ENCODE measurements at regions not wholly inside any gene's neighbourhood (a gene's known extent, or its start where the extent isn't known, plus 50 kb on each side); places are given as distances from the start of the nearest gene placed in this dataset.

DNA sequence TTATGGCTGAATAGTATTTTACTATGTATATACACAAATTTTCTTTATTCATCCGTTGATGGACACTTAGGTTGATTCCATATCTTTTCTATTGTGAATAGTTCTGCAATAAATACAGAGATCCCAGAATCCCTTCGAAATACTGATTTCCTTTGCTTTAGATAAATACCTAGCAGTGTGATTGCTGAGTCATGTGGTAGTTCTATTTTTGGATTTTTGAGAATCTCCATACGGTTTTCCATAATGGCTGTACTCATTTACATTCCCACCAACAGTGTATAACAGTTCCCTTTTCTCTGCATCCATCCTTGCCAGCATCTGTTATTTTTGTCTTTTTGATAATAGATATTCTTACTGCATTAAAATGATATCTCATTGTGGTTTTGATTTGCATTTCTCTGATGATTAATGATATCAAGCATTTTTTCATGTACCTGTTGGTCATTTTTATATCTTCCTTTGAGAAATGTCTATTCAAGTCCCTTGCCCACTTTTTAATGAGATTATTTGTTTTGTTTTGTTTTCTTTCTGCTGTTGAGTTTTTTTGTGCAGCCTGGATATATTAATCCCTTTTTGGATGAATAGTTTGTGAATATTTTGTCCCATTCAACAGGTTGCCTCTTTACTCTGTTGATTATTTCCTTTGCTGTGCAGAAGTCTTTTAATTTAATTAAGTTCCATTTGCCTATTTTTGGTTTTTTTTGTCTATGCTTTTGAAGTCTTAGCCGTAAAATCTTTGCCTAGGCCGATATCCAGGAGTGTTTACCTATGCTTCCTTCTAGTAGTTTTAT lies 466.7 kb upstream of the TENM3 start:
- Histone ChIP-seq H3K9me3 (no peaks in the 10 kb centered on the region), H3K27ac (no peak overlapping the region), H3K4me3 (no peak overlapping the region), H3K27me3 (no peaks in the 10 kb centered on the region), H3K4me1 (no peaks in the 10 kb centered on the region), H3K36me3 (ENCODE audit: low read depth, missing control alignments) (no peaks in the 10 kb centered on the region)
- DNase-seq = no peak
- WGBS, 2 donors = 91 to 94% methylated on average over 5 of the region's 5 CpGs
- TF ChIP-seq, protein P1, sequence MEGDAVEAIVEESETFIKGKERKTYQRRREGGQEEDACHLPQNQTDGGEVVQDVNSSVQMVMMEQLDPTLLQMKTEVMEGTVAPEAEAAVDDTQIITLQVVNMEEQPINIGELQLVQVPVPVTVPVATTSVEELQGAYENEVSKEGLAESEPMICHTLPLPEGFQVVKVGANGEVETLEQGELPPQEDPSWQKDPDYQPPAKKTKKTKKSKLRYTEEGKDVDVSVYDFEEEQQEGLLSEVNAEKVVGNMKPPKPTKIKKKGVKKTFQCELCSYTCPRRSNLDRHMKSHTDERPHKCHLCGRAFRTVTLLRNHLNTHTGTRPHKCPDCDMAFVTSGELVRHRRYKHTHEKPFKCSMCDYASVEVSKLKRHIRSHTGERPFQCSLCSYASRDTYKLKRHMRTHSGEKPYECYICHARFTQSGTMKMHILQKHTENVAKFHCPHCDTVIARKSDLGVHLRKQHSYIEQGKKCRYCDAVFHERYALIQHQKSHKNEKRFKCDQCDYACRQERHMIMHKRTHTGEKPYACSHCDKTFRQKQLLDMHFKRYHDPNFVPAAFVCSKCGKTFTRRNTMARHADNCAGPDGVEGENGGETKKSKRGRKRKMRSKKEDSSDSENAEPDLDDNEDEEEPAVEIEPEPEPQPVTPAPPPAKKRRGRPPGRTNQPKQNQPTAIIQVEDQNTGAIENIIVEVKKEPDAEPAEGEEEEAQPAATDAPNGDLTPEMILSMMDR (IDR thresholded peaks at IDR 0.05) = no peak
- TF ChIP-seq POLR2A (IDR thresholded peaks at IDR 0.05) = no peak
- intact Hi-C loops (cut with DNase I; ENCODE audit: low total_unique reads) = no loop called here

DNA sequence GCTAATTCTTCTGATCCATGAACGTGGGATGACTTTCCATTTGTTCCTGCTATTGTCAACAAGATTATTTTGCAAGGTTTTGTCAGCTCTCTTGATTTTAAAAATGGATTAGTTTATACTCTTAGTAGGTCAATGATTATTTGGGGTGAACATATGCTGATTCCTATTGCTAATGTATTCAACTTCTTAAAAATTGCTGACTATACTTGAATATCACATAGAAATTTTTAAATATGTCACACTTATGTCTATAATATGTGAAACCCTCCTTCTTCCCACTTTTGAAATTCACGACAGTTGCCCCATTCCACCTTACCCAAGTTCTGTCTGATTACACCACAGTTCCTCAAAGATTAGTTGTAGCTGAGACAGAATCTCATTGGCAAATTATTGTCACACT lies 465.7 kb upstream of the TENM3 start:
- H3K36me3 ChIP-seq (ENCODE audit: low read depth, missing control alignments) = no peaks in the 10 kb centered on the region
- intact Hi-C loops (cut with DNase I; ENCODE audit: low total_unique reads) = no loop called here
- H3K9me3 ChIP-seq = no peaks in the 10 kb centered on the region
- 89 to 92% methylated on average over 2 of the region's 2 CpGs for WGBS, 2 donors
- no peak for TF ChIP-seq POLR2A (IDR thresholded peaks at IDR 0.05)
- TF ChIP-seq, protein P1 (IDR thresholded peaks at IDR 0.05) = no peak
- no peak overlapping the region for H3K27ac ChIP-seq
- no peaks in the 10 kb centered on the region for H3K27me3 ChIP-seq
- no peak for DNase-seq
- H3K4me3 ChIP-seq = no peak overlapping the region
- H3K4me1 ChIP-seq = no peaks in the 10 kb centered on the region

DNA sequence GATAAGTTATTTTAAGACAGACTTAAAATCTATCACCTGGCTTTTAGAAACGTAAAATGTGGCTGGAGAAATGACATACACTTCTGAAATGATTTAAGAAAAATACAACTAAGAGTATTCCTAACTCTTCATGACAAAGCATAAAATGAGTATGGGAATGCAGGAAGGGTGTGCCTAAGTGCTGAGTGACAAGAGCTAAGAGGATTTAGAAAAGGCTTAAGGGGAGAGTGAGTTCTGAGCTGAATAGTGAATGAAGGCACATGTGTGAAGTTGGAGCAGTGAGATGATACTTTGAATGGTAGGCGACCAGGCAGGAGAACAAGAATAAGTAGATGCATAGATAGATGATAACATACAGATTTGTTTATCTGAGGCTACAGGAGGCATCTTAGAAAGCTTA lies 458.3 kb upstream of the TENM3 start:
- TF ChIP-seq, protein P1 (IDR thresholded peaks at IDR 0.05) = no peak
- TF ChIP-seq POLR2A (IDR thresholded peaks at IDR 0.05) = no peak
- no peak for DNase-seq
- intact Hi-C loops (cut with DNase I; ENCODE audit: low total_unique reads) = no loop called here
- H3K9me3 ChIP-seq = no peaks in the 10 kb centered on the region
- whole genome bisulfite sequencing, 2 donors = 75 to 84% methylated on average over 2 of the region's 2 CpGs
- no peak overlapping the region for H3K4me3 ChIP-seq
- H3K27ac ChIP-seq = no peak overlapping the region
- H3K27me3 ChIP-seq = no peaks in the 10 kb centered on the region
- no peaks in the 10 kb centered on the region for H3K4me1 ChIP-seq
- no peaks in the 10 kb centered on the region for H3K36me3 ChIP-seq (ENCODE audit: low read depth, missing control alignments)

DNA sequence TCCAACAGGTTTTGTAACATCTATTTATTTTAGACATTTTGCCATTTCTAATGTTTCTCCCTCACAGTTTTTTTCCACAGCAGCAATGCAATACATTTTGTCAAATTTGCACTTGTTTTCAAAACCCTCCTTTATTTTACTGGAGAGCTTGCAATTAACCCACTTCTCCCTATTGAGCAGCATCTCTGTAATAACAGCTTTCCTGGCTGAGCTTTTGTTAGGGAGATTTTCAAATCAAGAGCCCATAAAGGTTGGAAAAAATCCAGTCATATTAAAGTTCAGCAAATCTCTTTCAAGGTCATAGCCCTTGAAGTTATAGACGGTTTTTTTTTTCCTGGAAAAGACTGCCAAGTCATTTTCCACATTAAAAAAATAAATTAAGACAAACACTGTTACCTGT lies 450.6 kb upstream of the TENM3 start:
- Histone ChIP-seq H3K36me3 (ENCODE audit: low read depth, missing control alignments) (no peaks in the 10 kb centered on the region), H3K27me3 (no peaks in the 10 kb centered on the region), H3K9me3 (no peaks in the 10 kb centered on the region), H3K27ac (no peak overlapping the region), H3K4me1 (no peaks in the 10 kb centered on the region), H3K4me3 (no peak overlapping the region)
- TF ChIP-seq, protein P1 (IDR thresholded peaks at IDR 0.05) = no peak
- TF ChIP-seq POLR2A (IDR thresholded peaks at IDR 0.05) = no peak
- 17 to 27% methylated on average over 1 of the region's 1 CpG for WGBS, 2 donors
- DNase-seq = no peak
- intact Hi-C loops (cut with DNase I; ENCODE audit: low total_unique reads) = no loop called here

DNA sequence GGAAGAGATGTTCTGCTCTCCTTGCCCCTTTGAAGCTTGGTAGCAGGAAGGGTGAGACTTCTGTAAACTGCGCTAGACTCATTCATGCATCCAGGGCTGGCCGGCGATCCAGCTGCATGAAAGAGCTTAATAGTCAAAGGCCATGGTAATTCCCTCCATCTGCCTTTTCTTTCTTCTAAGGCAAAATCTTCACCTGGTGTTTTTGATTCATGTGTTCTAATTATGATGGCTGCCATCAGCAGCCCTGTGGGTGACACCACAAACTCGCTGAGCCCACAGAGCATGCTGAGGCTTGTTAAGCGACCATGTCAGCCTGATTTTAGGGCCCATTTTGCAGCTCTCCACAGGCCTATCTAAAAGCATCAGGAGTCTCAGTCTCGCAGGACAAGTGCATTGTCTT lies 450.1 kb upstream of the TENM3 start:
- Histone ChIP-seq H3K4me1 (no peaks in the 10 kb centered on the region), H3K27me3 (no peaks in the 10 kb centered on the region), H3K4me3 (no peak overlapping the region), H3K36me3 (ENCODE audit: low read depth, missing control alignments) (no peaks in the 10 kb centered on the region), H3K27ac (no peak overlapping the region), H3K9me3 (no peaks in the 10 kb centered on the region)
- TF ChIP-seq, protein P1 (IDR thresholded peaks at IDR 0.05) = no peak
- no peak for TF ChIP-seq POLR2A (IDR thresholded peaks at IDR 0.05)
- 76 to 86% methylated on average over 6 of the region's 6 CpGs for WGBS, 2 donors
- intact Hi-C loops (cut with DNase I; ENCODE audit: low total_unique reads) = no loop called here
- DNase-seq = no peak
